ENCODE measurements at regions not wholly inside any gene's neighbourhood (a gene's known extent, or its start where the extent isn't known, plus 50 kb on each side); places are given as distances from the start of the nearest gene placed in this dataset.
"Not testable (repeated sequence)": the region's sequence is repeated elsewhere in the genome, so short reads cannot be mapped to it uniquely, and the experiment has no call there.

- TF ChIP-seq CTCF (IDR thresholded peaks at IDR 0.05; ENCODE audit: low read depth, low read length), result no peak
- no peak for DNase-seq (ENCODE audit: extremely low read depth, low read depth)
Measured at GRCh38 chr7:83273699-83274098, 111.0 kb upstream of the PCLO start.

- DNase-seq (ENCODE audit: extremely low read depth, low read depth), result no peak
Measured at GRCh38 chr7:83271212-83272099, 108.8 kb upstream of the PCLO start.

GRCh38 chr7:83270407-83270806 is 107.7 kb upstream of the PCLO start:
- no peak for DNase-seq (ENCODE audit: extremely low read depth, low read depth)

More at GRCh38 chr7:83271212-83272099, 108.8 kb upstream of the PCLO start:
- TF ChIP-seq CTCF (IDR thresholded peaks at IDR 0.05; ENCODE audit: low read depth, low read length), result peak; percentile 16

GRCh38 chr7:83267141-83267631 is 104.5 kb upstream of the PCLO start:
- DNase-seq (ENCODE audit: extremely low read depth, low read depth), result no peak
- no peak for TF ChIP-seq CTCF (IDR thresholded peaks at IDR 0.05; ENCODE audit: low read depth, low read length)

More at GRCh38 chr7:83270407-83270806, 107.7 kb upstream of the PCLO start:
- TF ChIP-seq CTCF (IDR thresholded peaks at IDR 0.05; ENCODE audit: low read depth, low read length), result no peak

- not testable (repeated sequence) for DNase-seq (ENCODE audit: extremely low read depth, low read depth)
Measured at GRCh38 chr7:83263442-83264034, 100.9 kb upstream of the PCLO start.

GRCh38 chr7:83259064-83259463 is 96.4 kb upstream of the PCLO start:
- no peak for TF ChIP-seq CTCF (IDR thresholded peaks at IDR 0.05; ENCODE audit: low read depth, low read length)
- DNase-seq (ENCODE audit: extremely low read depth, low read depth), result no peak

- no peak for TF ChIP-seq CTCF (IDR thresholded peaks at IDR 0.05; ENCODE audit: low read depth, low read length)
- no peak for DNase-seq (ENCODE audit: extremely low read depth, low read depth)
Measured at GRCh38 chr7:83248000-83248399, 85.3 kb upstream of the PCLO start.

GRCh38 chr7:83219231-83219630 is 56.5 kb upstream of the PCLO start:
- not testable (repeated sequence) for DNase-seq (ENCODE audit: extremely low read depth, low read depth)

All from AG09319 (cell line).